Uterus (tissue), 3 donors: ENCODE measurements at regions not wholly inside any gene's neighbourhood (a gene's known extent, or its start where the extent isn't known, plus 50 kb on each side); places are given as distances from the start of the nearest gene placed in this dataset.

ENCODE experiments used
- DNase-seq, 2 donors: peaks; one replicate each; pipeline ENCODE4 v3.0.0-alpha.2; 2019 to 2020
- H3K27ac ChIP-seq, 2 donors: fragments of 200-600 bp; sonication (generic); 1 replicate in 1 of 2; 2 replicates in 1 of 2; pipeline ENCODE4 v1.5.1; 2016 to 2018
- H3K27me3 ChIP-seq, 2 donors: fragments of 200-600 bp; sonication (generic); one replicate each; pipeline ENCODE4 v1.5.1; 2018 to 2019; ENCODE audit warnings: control low read depth in 1 of 2
- H3K36me3 ChIP-seq, 2 donors: fragments of 200-600 bp; sonication (generic); one replicate each; pipeline ENCODE4 v1.5.1; 2019; ENCODE audit warnings: control low read depth in 1 of 2
- H3K4me1 ChIP-seq, 2 donors: fragments of 200-600 bp; sonication (generic); one replicate each; pipeline ENCODE4 v1.5.1; 2018 to 2019; ENCODE audit warnings: control low read depth in 1 of 2
- H3K4me3 ChIP-seq, 2 donors: fragments of 200-600 bp; sonication (generic); 1 replicate in 1 of 2; 2 replicates in 1 of 2; pipeline ENCODE4 v1.5.1; 2018 to 2019; ENCODE audit warnings: mild to moderate bottlenecking in 1 of 2
- H3K9me3 ChIP-seq, 2 donors: fragments of 200-600 bp; sonication (generic); one replicate each; pipeline ENCODE4 v1.5.1; 2019; ENCODE audit warnings: control low read depth in 1 of 2
- POLR2A ChIP-seq, 2 donors: fragments of 450-650 bp; IDR thresholded peaks; one replicate each; pipeline ENCODE4 v1.6.1; 2016; ENCODE audit warnings: antibody characterized with exemption in 2 of 2, mild to moderate bottlenecking in 1 of 2, moderate library complexity in 1 of 2
- intact Hi-C: fragments of 100-400 bp; cut with DNase I; formaldehyde crosslinking; loops from one replicate; pipeline ENCODE4 v1.15.1; 2023; ENCODE audit warnings: low total_unique reads
- TF ChIP-seq, protein P1 (sequence below), 4 experiments: fragments of 200-600 bp in 2 of 4; fragments of 450-650 bp in 2 of 4; sonication (generic) in 2 of 4; IDR thresholded peaks; one replicate each; pipeline ENCODE4 v1.5.1; 2016 to 2019; ENCODE audit warnings: antibody characterized with exemption in 4 of 4, mild to moderate bottlenecking in 2 of 4, moderate library complexity in 1 of 4
- donor health status: DM: yes; HTN: yes; CAD: no.

GRCh38 chr3:43970351-43970750 lies 271.3 kb upstream of the TOPAZ1 start:
- intact Hi-C loops, result no loop called here
- TF ChIP-seq, protein P1, sequence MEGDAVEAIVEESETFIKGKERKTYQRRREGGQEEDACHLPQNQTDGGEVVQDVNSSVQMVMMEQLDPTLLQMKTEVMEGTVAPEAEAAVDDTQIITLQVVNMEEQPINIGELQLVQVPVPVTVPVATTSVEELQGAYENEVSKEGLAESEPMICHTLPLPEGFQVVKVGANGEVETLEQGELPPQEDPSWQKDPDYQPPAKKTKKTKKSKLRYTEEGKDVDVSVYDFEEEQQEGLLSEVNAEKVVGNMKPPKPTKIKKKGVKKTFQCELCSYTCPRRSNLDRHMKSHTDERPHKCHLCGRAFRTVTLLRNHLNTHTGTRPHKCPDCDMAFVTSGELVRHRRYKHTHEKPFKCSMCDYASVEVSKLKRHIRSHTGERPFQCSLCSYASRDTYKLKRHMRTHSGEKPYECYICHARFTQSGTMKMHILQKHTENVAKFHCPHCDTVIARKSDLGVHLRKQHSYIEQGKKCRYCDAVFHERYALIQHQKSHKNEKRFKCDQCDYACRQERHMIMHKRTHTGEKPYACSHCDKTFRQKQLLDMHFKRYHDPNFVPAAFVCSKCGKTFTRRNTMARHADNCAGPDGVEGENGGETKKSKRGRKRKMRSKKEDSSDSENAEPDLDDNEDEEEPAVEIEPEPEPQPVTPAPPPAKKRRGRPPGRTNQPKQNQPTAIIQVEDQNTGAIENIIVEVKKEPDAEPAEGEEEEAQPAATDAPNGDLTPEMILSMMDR (IDR thresholded peaks at IDR 0.05), result no peak
- no peak for TF ChIP-seq POLR2A (IDR thresholded peaks at IDR 0.05)
- Histone ChIP-seq H3K27ac (no peak overlapping the region), H3K4me3 (no peak overlapping the region), H3K4me1 (no peaks in the 10 kb centered on the region), H3K27me3 (no peaks in the 10 kb centered on the region), H3K36me3 (no peaks in the 10 kb centered on the region), H3K9me3 (no peaks in the 10 kb centered on the region)
- DNase-seq, result no peak

GRCh38 chr3:43970920-43971319 lies 270.8 kb upstream of the TOPAZ1 start:
- intact Hi-C loops, result no loop called here
- no peaks in the 10 kb centered on the region for H3K4me1 ChIP-seq
- H3K27me3 ChIP-seq, result no peaks in the 10 kb centered on the region
- no peak for DNase-seq
- no peak overlapping the region for H3K4me3 ChIP-seq
- H3K36me3 ChIP-seq, result no peaks in the 10 kb centered on the region
- TF ChIP-seq, protein P1 (IDR thresholded peaks at IDR 0.05), result no peak
- TF ChIP-seq POLR2A (IDR thresholded peaks at IDR 0.05), result no peak
- no peaks in the 10 kb centered on the region for H3K9me3 ChIP-seq
- H3K27ac ChIP-seq, result no peak overlapping the region

GRCh38 chr3:43971486-43971885 lies 270.2 kb upstream of the TOPAZ1 start:
- TF ChIP-seq, protein P1 (IDR thresholded peaks at IDR 0.05), result no peak
- TF ChIP-seq POLR2A (IDR thresholded peaks at IDR 0.05), result no peak
- H3K36me3 ChIP-seq, result no peaks in the 10 kb centered on the region
- intact Hi-C loops, result no loop called here
- no peaks in the 10 kb centered on the region for H3K27me3 ChIP-seq
- no peaks in the 10 kb centered on the region for H3K9me3 ChIP-seq
- no peak overlapping the region for H3K27ac ChIP-seq
- no peak overlapping the region for H3K4me3 ChIP-seq
- H3K4me1 ChIP-seq, result no peaks in the 10 kb centered on the region
- no peak for DNase-seq

DNA sequence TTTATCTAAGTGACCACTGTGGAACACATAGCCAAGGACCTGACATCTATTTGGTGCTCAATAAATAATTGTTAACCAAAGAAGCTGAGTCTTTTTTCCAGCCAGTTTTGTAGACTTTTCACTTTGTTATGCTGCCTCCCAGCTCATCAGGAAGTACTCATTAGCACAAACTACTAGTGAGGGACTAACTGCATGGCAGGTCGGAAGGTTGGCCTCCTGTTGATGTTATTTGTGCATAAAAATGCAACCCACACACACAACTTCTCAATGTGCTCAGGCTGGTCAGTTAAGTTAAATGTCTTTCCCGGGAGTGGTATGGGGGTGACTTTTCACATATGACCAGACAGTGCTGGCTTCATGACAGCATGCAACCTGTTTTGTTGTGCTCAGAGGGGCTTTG lies 263.0 kb upstream of the TOPAZ1 start:
- no peaks in the 10 kb centered on the region for H3K4me1 ChIP-seq
- no peaks in the 10 kb centered on the region for H3K9me3 ChIP-seq
- H3K4me3 ChIP-seq, result no peak overlapping the region
- DNase-seq, result no peak
- no peaks in the 10 kb centered on the region for H3K27me3 ChIP-seq
- intact Hi-C loops, result no loop called here
- H3K36me3 ChIP-seq, result no peaks in the 10 kb centered on the region
- H3K27ac ChIP-seq, result no peak overlapping the region
- TF ChIP-seq, protein P1 (IDR thresholded peaks at IDR 0.05), result no peak
- TF ChIP-seq POLR2A (IDR thresholded peaks at IDR 0.05), result no peak

GRCh38 chr3:43979645-43980044 lies 262.0 kb upstream of the TOPAZ1 start:
- no peak overlapping the region for H3K27ac ChIP-seq
- no peaks in the 10 kb centered on the region for H3K36me3 ChIP-seq
- H3K4me1 ChIP-seq, result no peaks in the 10 kb centered on the region
- H3K9me3 ChIP-seq, result no peaks in the 10 kb centered on the region
- no peaks in the 10 kb centered on the region for H3K27me3 ChIP-seq
- no peak for DNase-seq
- H3K4me3 ChIP-seq, result no peak overlapping the region
- TF ChIP-seq, protein P1 (IDR thresholded peaks at IDR 0.05), result no peak
- intact Hi-C loops, result no loop called here
